Epithelial cell of esophagus (primary cell): ENCODE measurements at regions not wholly inside any gene's neighbourhood (a gene's known extent, or its start where the extent isn't known, plus 50 kb on each side); places are given as distances from the start of the nearest gene placed in this dataset.

Experiments used
- DNase-seq: peaks from one replicate; pipeline ENCODE4 v3.0.0; 2010; ENCODE audit warnings: low read depth
- H3K4me3 ChIP-seq: 2 replicates; pipeline ENCODE4 v1.5.1; 2011; ENCODE audit warnings: mild to moderate bottlenecking, low read length, control low read depth
- TF ChIP-seq, protein P1 (sequence below): IDR thresholded peaks from 2 replicates; pipeline ENCODE4 v1.5.1; 2011; ENCODE audit warnings: low read depth, mild to moderate bottlenecking, low read length, control low read depth, inconsistent platforms; ENCODE audit not compliant: insufficient read depth; ENCODE audit errors: missing control alignments

DNA sequence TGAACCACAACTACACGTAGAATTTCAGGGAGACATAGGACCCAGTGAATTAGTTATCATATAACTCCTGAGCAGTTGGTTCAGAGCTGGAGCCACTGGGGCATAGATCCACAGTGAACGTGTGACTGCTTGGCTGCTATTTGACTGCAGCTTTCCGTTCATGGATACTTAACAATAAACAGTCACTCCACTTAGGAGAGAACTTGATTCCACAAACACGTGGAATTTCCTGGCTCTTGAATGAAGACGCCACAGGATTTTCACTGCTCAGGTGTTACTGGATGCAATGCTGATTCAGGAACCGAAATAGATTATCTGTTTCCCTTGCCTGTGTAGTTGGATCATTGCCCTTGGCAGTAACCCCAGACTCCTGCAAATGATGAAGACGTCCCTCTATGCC lies 679.1 kb upstream of the ZEB2 start:
- DNase-seq, result no peak
- H3K4me3 ChIP-seq, result no peak overlapping the region
- TF ChIP-seq, protein P1, sequence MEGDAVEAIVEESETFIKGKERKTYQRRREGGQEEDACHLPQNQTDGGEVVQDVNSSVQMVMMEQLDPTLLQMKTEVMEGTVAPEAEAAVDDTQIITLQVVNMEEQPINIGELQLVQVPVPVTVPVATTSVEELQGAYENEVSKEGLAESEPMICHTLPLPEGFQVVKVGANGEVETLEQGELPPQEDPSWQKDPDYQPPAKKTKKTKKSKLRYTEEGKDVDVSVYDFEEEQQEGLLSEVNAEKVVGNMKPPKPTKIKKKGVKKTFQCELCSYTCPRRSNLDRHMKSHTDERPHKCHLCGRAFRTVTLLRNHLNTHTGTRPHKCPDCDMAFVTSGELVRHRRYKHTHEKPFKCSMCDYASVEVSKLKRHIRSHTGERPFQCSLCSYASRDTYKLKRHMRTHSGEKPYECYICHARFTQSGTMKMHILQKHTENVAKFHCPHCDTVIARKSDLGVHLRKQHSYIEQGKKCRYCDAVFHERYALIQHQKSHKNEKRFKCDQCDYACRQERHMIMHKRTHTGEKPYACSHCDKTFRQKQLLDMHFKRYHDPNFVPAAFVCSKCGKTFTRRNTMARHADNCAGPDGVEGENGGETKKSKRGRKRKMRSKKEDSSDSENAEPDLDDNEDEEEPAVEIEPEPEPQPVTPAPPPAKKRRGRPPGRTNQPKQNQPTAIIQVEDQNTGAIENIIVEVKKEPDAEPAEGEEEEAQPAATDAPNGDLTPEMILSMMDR, result no peak

GRCh38 chr2:145198555-145198954 lies 678.6 kb upstream of the ZEB2 start:
- no peak for DNase-seq
- no peak overlapping the region for H3K4me3 ChIP-seq
- TF ChIP-seq, protein P1, result no peak

- no peak for DNase-seq
These were observed 678.0 kb upstream of the ZEB2 start for GRCh38 chr2:145197944-145198343.

DNA sequence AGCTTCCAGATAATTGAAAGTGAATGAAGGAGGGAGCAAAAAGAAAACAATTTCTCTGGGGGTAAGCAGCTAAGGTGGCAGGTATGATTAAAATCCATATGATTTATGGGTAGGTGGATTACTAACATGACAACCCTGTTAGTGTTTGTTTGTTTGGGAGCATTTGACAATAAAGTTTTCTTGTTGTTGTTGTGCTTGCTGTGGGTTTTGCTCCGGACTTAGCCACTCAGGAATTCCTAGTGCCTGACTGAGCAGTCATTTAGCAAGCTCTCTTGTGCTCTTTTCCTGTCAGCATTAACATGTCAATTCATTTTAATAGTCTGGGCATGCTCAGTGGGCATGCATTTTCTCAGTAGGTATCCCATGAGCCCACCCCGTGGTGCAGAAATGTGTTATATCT lies 674.8 kb upstream of the ZEB2 start:
- H3K4me3 ChIP-seq, result no peak overlapping the region
- TF ChIP-seq, protein P1, result no peak
- peak; percentile 21 for DNase-seq

More at GRCh38 chr2:145197944-145198343, 678.0 kb upstream of the ZEB2 start:
- TF ChIP-seq, protein P1, result no peak
- H3K4me3 ChIP-seq, result no peak overlapping the region

- DNase-seq, result peak; percentile 44
These were observed 670.2 kb upstream of the ZEB2 start for GRCh38 chr2:145190031-145190703.

DNA sequence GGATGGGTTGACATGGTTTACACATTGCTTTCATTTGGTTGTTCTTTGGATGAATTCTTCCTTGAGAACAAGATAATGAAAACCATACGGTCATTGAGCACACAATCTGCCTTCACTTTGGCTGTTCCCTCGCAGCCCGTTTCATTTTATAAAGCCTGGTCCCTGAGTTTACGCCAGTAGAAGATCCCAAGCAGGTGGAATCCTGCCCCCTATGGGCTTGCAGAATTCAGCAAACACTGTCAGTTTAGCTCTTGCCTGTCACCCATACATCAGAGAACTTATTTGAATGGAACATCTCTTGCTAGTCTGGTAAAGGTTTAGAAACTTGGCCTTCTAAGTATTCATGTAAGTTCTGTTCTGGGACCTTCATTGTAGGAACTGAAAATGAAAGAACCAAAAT lies 666.4 kb upstream of the ZEB2 start:
- no peak overlapping the region for H3K4me3 ChIP-seq
- DNase-seq, result no peak
- TF ChIP-seq, protein P1, result no peak

More at GRCh38 chr2:145190031-145190703, 670.2 kb upstream of the ZEB2 start:
- no peak overlapping the region for H3K4me3 ChIP-seq
- TF ChIP-seq, protein P1, result no peak

DNA sequence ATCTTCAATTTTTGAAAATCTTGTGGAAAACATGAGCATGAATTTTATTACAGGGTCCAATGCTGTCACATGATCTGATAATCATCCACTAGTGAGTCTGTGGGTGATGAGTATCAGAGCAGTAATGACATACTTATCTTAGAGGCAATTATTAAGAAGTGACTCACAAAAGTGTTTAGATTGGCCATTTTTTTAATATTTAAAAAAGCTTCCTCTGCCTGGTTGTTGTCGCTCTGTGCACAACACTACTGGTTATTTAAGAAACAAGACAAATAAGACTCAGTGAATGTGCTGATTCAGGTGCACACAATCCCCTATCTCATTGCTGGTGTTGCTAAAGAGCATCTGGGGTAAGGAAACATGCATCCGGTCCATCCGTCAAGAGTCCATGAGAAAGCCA lies 665.8 kb upstream of the ZEB2 start:
- no peak overlapping the region for H3K4me3 ChIP-seq
- DNase-seq, result peak; percentile 22
- TF ChIP-seq, protein P1, result no peak
